Uterus (tissue), 3 donors: ENCODE measurements at regions not wholly inside any gene's neighbourhood (a gene's known extent, or its start where the extent isn't known, plus 50 kb on each side); places are given as distances from the start of the nearest gene placed in this dataset.
"Not testable (repeated sequence)": the region's sequence is repeated elsewhere in the genome, so short reads cannot be mapped to it uniquely, and the experiment has no call there.

Experiments used
- DNase-seq, 2 donors: peaks; one replicate each; pipeline ENCODE4 v3.0.0-alpha.2; 2019 to 2020
- H3K27ac ChIP-seq, 2 donors: fragments of 200-600 bp; sonication (generic); 1 replicate in 1 of 2; 2 replicates in 1 of 2; pipeline ENCODE4 v1.5.1; 2016 to 2018
- H3K27me3 ChIP-seq, 2 donors: fragments of 200-600 bp; sonication (generic); one replicate each; pipeline ENCODE4 v1.5.1; 2018 to 2019; ENCODE audit warnings: control low read depth in 1 of 2
- H3K36me3 ChIP-seq, 2 donors: fragments of 200-600 bp; sonication (generic); one replicate each; pipeline ENCODE4 v1.5.1; 2019; ENCODE audit warnings: control low read depth in 1 of 2
- H3K4me1 ChIP-seq, 2 donors: fragments of 200-600 bp; sonication (generic); one replicate each; pipeline ENCODE4 v1.5.1; 2018 to 2019; ENCODE audit warnings: control low read depth in 1 of 2
- H3K4me3 ChIP-seq, 2 donors: fragments of 200-600 bp; sonication (generic); 1 replicate in 1 of 2; 2 replicates in 1 of 2; pipeline ENCODE4 v1.5.1; 2018 to 2019; ENCODE audit warnings: mild to moderate bottlenecking in 1 of 2
- H3K9me3 ChIP-seq, 2 donors: fragments of 200-600 bp; sonication (generic); one replicate each; pipeline ENCODE4 v1.5.1; 2019; ENCODE audit warnings: control low read depth in 1 of 2
- intact Hi-C: fragments of 100-400 bp; cut with DNase I; formaldehyde crosslinking; loops from one replicate; pipeline ENCODE4 v1.15.1; 2023; ENCODE audit warnings: low total_unique reads
- donor health status: DM: yes; HTN: yes; CAD: no.

- H3K27ac ChIP-seq, intact Hi-C loops, H3K36me3 ChIP-seq, H3K4me3 ChIP-seq, H3K27me3 ChIP-seq, DNase-seq, H3K4me1 ChIP-seq, H3K9me3 ChIP-seq: not testable (repeated sequence)
Measured at GRCh38 chr9:138206108-138206507, 328.5 kb downstream of the CACNA1B start.

GRCh38 chr9:138207300-138208179 is 330.0 kb downstream of the CACNA1B start:
- H3K4me1 ChIP-seq, DNase-seq, H3K27me3 ChIP-seq, H3K27ac ChIP-seq, H3K4me3 ChIP-seq, intact Hi-C loops, H3K9me3 ChIP-seq, H3K36me3 ChIP-seq: not testable (repeated sequence)

GRCh38 chr9:138209071-138209644 is 331.6 kb downstream of the CACNA1B start:
- DNase-seq, H3K4me1 ChIP-seq, intact Hi-C loops: not testable (repeated sequence)

GRCh38 chr9:138210388-138210986 is 332.9 kb downstream of the CACNA1B start:
- H3K4me3 ChIP-seq, H3K27ac ChIP-seq, H3K4me1 ChIP-seq, intact Hi-C loops, DNase-seq, H3K9me3 ChIP-seq, H3K27me3 ChIP-seq, H3K36me3 ChIP-seq: not testable (repeated sequence)

More at GRCh38 chr9:138209071-138209644, 331.6 kb downstream of the CACNA1B start:
- not testable (repeated sequence) for H3K9me3 ChIP-seq, H3K36me3 ChIP-seq, H3K4me3 ChIP-seq, H3K27me3 ChIP-seq, H3K27ac ChIP-seq

GRCh38 chr9:138211070-138211469 is 333.5 kb downstream of the CACNA1B start:
- DNase-seq, H3K27me3 ChIP-seq, H3K4me3 ChIP-seq, H3K4me1 ChIP-seq, H3K27ac ChIP-seq, H3K9me3 ChIP-seq, H3K36me3 ChIP-seq, intact Hi-C loops: not testable (repeated sequence)

- H3K27ac ChIP-seq, H3K4me1 ChIP-seq, H3K9me3 ChIP-seq, DNase-seq, H3K27me3 ChIP-seq, intact Hi-C loops, H3K4me3 ChIP-seq, H3K36me3 ChIP-seq: not testable (repeated sequence)
Measured at GRCh38 chr9:138211544-138212219, 334.1 kb downstream of the CACNA1B start.

GRCh38 chr9:138212811-138213210 is 335.2 kb downstream of the CACNA1B start:
- DNase-seq, H3K27me3 ChIP-seq, H3K4me1 ChIP-seq, H3K27ac ChIP-seq, H3K9me3 ChIP-seq, intact Hi-C loops, H3K36me3 ChIP-seq, H3K4me3 ChIP-seq: not testable (repeated sequence)

GRCh38 chr9:138213748-138214147 is 336.2 kb downstream of the CACNA1B start:
- H3K4me3 ChIP-seq, H3K36me3 ChIP-seq, H3K9me3 ChIP-seq, H3K4me1 ChIP-seq, H3K27me3 ChIP-seq, intact Hi-C loops, DNase-seq, H3K27ac ChIP-seq: not testable (repeated sequence)

- intact Hi-C loops, H3K27me3 ChIP-seq, DNase-seq, H3K9me3 ChIP-seq, H3K4me1 ChIP-seq, H3K4me3 ChIP-seq, H3K27ac ChIP-seq, H3K36me3 ChIP-seq: not testable (repeated sequence)
Measured at GRCh38 chr9:138214548-138214947, 337.0 kb downstream of the CACNA1B start.

GRCh38 chr9:138215588-138215987 is 338.0 kb downstream of the CACNA1B start:
- DNase-seq, intact Hi-C loops, H3K4me1 ChIP-seq, H3K9me3 ChIP-seq, H3K27me3 ChIP-seq, H3K36me3 ChIP-seq, H3K27ac ChIP-seq, H3K4me3 ChIP-seq: not testable (repeated sequence)

GRCh38 chr9:138216817-138217216 is 339.2 kb downstream of the CACNA1B start:
- intact Hi-C loops, H3K27ac ChIP-seq, H3K27me3 ChIP-seq: not testable (repeated sequence)

GRCh38 chr9:138217284-138217850 is 339.8 kb downstream of the CACNA1B start:
- H3K4me1 ChIP-seq, intact Hi-C loops, DNase-seq, H3K36me3 ChIP-seq, H3K9me3 ChIP-seq, H3K4me3 ChIP-seq, H3K27me3 ChIP-seq, H3K27ac ChIP-seq: not testable (repeated sequence)

More at GRCh38 chr9:138216817-138217216, 339.2 kb downstream of the CACNA1B start:
- not testable (repeated sequence) for H3K36me3 ChIP-seq, H3K4me3 ChIP-seq, DNase-seq, H3K4me1 ChIP-seq, H3K9me3 ChIP-seq

- H3K36me3 ChIP-seq, H3K4me3 ChIP-seq, DNase-seq, intact Hi-C loops, H3K4me1 ChIP-seq, H3K27me3 ChIP-seq, H3K9me3 ChIP-seq, H3K27ac ChIP-seq: not testable (repeated sequence)
Measured at GRCh38 chr9:138219249-138219648, 341.7 kb downstream of the CACNA1B start.
